AG08395 (cell line): ENCODE measurements at regions not wholly inside any gene's neighbourhood (a gene's known extent, or its start where the extent isn't known, plus 50 kb on each side); places are given as distances from the start of the nearest gene placed in this dataset.

Experiments
- DNase-seq: peaks from one replicate; pipeline ENCODE4 v3.0.0; 2012; ENCODE audit warnings: mixed read lengths, low spot score

DNA sequence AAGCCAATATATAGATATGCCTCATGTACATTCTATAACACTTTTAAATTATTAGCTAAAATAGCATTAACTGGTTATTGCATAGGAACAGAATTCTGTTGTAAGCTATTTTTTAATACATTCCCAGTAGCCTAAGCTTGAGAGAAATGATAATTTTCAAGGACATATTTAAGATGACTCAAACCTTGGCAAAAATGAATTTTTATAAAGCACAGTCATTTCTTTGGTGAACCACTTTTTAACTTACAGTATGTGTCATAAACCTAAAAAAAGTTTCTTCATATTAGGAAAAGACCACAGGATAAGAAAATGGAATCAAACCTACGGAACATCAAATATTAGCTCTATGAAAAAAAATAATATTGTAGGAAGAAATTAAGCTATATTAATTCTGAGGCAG lies 986.3 kb downstream of the STIM2 start:
- DNase-seq: no peak

DNA sequence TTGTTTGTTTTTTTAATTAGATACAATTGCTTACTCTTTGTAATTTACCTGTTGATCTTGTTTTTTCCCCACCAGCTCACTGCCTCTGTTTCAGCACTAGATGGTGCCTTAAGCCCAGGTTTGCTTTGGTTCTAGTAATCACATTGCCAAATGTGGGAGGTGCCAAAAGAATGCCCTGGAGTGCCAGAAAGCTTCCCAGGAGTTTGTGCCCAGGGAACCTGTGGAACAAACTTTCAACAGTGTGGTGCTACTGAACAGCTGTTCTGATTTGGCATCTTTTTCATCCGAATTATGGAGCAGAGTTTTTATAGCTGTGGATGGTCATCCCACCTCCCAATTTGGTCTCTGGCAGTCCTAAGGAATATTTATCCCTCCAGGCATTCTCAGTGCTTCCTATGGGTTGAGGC lies 1000.7 kb downstream of the STIM2 start:
- no peak for DNase-seq

DNA sequence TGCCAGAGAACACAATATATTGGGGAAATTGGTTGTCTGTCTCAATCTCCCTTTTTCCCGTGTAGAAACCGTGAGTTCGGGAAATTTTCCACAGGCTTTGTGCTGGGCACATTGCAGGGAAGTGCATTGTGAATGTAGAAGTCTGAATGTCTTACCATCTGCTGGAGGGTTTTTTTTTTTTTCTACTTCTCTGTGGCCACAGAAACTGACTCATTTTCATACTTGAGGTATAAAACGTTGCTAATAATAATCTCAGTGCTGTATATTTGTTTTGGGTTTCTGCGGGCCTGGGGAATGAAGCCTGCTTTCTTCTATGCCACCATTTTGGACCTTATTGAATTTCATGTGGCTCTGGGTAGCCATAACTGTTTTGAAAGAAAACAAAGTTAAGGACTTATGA lies 1001.2 kb downstream of the STIM2 start:
- DNase-seq: no peak

DNA sequence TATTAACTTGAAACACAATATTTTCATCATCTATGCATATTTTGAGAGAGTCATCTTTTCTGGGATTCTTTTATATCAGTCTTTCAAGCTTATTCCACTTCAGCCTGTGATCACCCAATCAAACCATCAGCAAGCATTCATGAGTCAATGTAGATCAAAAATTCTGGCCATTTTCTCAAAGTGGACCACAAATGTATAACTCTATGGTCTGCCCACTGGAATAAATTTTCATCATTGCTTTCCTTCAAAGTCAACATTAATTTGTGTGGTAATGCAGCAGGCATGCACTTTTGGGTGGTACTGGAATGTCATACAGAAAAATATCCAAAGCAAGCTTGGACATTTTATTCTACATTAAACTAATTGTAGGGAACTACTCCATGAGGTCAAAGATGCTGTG lies 1013.0 kb downstream of the STIM2 start:
- DNase-seq: no peak

DNA sequence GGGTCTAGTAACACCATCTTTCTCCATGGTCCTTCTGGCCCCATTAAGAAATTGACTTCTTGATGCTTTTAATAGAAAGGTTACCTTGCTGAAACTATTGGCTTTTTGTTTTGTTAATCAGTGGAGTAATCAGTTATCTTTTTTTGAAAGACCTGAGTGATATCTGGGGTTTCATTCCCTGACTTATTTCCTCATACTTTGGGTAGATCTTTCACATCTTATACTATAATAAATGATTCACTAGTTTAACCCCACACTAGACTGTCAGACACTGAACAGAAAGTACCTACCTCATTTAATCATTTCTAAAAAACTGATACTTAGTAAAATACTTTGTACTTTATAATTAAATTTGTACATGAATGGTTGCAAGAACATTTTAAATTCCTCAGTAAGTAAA lies 1021.1 kb downstream of the STIM2 start:
- no peak for DNase-seq

DNA sequence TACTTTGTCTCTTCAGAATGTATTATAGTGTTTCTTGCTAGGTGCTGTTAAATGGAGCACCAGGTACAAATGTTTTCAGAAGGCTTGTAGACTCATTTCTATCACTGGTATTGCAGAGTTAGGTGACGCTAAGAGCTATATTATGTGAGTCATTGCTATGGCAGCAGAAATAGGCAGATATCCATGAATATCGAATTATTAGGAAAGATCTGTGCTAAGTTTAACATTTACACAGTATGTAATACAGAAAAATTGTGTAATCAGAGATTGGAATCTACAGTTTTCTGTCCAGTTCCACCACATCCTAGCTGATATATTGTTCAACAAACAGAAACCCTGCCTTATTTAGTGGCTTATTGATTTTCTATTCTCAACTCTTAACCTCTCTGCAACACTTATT lies 1025.5 kb downstream of the STIM2 start:
- DNase-seq: no peak

DNA sequence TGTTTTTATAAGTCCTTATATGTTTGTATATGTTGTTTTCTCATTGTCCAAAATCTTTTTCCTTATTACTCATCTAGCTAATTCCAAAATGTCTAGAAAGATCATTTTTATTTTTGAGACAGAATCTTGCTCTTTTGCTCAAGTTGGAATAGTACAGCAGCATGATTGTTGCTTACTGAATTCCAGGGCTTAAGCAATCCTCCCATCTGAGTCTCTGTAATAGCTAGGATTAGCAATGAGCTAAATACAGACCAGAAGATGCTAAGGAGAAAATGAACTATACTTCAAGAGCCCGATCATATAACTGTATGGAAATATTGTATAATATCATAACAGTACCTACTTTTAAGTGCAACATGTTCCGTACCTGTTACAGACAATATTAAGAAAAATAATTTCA lies 1027.0 kb downstream of the STIM2 start:
- no peak for DNase-seq

DNA sequence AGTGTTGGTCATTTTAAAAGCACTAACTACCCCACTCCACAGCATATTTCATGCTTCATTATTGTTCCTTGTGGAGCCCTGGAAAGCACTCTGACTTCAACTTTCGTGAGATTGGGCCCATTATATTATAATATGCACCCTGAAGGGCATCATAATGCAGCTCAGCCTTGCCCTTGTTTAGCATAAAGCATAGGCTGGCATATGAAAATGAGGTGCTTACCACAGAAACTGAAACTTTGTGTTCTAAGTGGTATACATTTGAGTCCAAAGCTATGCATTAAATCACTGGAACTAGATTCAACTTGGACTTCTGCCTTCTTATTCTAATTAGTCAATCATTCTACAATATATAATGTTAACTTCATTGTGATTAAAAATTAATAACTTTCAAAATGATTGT lies 1027.9 kb downstream of the STIM2 start:
- DNase-seq: no peak

DNA sequence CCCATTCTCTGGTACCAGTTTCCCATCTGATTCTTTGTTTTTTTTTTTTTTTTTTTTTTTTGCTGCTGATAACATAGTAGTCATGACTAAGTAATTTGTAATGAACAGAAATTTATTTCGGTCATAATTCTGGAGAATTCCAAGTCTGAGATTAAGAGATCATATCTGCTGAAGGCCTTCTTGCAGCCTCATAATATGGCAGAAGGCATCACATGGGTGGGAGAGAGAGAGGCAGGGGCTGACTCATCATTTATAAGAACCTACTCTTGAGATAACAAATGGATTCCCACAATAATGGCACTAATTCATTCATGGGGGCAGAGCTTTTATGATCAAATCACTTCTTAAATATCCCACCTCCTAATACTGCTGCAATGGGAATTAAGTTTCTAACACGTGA lies 1034.3 kb downstream of the STIM2 start:
- no peak for DNase-seq

DNA sequence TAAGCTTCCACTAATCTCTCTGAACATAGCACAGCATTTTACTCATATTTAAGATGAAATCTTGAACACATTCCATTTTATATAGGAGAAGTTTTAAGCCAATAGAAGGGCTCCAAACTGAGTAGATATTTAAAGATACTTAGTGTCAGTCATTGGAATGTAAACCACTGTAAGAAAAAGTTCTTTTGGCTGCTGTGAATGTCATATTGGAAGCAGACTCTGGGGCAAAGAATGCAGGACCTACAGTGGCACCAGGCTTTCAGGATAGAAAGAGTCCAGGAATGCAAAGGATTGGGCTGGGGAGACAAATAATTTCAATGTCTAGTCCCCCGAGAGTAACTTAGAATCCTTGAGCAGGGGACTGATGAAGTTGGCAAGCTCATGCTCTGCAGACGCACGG lies 1047.7 kb downstream of the STIM2 start:
- DNase-seq: no peak

DNA sequence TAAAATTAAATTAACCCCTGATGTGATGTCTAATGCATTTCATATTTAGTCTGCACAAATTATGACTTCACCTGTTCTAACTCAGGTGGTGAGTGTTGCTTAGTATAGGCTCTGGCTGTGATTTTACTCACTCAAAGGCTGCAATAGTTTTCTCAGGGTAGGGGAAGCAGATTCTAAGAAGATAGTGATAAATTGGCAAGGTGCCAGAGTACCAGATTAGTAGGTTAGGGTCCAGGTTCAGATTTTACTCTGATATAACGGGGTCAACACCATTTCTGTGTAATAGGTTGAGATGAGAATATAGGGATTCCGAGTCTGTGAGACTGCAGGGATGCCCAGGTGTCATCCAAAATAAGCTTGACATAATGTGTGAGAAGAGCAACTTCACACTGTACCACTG lies 1049.6 kb downstream of the STIM2 start:
- no peak for DNase-seq

DNA sequence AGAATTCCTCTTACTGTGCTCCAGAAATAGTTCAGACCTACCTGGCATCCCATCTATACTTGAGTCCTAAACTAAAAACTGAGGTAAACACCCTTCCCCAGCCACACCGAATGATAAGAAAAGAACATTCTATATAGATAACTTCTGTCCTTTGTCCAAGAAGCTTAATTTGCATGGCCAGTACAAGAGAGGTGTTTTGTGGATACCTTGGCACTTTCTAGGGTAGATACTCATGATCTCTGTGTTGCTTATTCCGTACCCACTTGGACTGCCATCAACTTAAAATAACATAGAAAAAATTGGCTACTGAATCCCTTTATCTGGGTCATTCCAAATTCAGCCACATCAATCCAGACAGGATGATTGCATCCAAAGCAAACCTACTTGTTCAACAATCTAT lies 1050.4 kb downstream of the STIM2 start:
- DNase-seq: no peak

DNA sequence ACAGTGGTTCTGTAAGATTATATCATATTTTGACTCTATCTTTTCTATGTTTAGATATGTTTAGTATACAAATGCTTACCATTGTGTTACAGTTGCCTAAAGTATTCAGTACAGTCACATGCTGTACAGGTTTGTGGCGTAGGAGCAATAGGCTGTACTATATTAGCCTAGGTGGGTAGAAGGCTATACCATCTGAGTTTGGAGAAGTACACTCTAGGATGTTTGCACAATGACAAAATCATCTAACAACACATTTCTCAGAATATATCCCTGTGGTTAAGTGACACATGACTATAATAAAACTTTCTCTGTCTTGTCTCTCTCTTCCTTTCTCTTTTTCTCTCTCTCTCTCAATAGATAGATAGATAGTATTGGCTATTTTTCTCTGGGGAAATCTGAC lies 1053.1 kb downstream of the STIM2 start:
- no peak for DNase-seq

DNA sequence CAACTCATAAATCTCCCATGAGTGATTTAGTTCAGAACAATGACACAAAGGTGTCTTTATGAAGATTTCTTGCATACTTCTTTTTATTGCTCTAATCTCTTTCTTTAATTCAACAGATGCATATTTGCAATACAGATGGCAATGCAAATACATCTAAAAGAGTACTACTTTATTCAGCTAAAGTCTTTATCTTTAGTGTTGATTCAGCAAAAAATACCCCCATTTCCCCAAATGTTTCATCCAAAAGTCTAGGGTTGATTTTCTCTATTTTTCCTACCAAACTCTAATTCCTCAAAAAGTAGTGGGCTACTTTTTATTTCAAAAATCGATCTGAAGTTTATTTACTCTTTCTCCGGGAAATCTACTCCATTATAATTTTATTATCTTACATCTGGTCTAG lies 1055.2 kb downstream of the STIM2 start:
- no peak for DNase-seq

DNA sequence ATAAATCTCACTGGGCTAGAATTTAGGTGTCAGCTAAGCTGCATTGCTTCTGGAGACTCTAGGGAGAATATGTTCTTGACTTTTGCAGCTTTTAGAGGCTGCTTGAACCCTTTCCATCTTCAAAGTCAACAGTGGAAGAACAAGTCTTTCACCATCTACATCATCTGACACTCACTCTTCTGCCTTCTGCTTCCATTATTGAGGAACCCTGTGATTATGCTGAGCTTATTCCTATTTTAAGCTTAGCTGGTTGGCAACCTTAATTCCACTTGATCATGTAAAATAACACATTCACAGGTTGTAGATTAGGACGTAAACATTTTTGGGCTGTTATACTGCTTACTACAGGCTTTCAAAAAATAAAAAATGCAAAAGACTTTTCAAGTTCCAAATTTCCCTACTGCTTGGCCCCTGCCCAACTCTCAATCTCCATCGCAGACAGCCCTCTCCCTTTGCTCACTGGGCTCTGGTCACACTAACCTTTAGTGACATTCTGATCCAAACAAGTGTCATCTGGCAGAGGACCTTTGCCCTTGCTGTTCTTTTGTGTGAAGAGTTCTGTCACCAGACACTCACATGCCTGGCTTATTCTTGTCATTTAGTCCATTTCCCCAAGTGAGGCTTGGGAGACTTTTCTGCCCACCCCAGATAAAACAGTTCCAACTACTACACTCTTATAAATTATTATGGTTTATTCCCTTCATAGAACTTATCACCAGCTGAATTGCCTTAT lies 1056.0 kb downstream of the STIM2 start:
- no peak for DNase-seq

DNA sequence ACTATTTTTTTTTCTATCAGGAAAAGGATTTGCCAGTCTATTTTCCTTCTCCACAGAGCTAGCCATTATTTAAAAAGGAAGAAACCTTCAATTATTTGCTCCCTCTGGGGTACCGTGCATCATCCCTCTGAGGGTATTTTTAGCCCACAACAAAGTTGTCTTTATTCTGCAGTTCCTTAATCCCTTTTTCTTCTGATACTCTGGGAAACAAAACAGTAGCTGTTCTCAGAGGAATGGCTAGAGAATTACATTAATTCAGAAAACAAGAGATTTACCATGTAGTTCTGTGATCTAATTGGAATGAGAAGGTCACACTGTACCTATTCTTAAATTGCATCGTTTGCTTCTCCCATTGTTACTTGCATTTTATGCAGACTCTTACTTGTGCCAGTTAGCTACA lies 1056.7 kb downstream of the STIM2 start:
- DNase-seq: no peak

DNA sequence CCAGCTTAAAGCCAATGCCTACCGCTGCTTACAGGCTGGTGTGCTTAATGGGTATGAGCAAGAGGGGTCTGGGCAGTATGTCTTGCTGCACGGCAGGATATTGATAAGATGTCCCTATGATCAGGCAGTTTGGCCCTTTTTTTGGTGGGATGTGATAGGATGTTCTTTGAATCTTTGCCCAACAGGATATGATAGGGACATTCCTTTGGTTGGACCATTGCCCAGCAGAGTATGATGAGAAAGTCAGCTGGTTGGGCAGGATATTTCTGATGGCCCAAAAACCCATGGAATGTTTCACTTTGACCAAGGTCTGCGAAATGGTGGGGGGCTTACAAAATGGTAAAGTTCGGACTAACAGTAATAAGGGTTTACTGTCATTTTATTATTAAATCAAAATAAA lies 1060.6 kb downstream of the STIM2 start:
- no peak for DNase-seq

DNA sequence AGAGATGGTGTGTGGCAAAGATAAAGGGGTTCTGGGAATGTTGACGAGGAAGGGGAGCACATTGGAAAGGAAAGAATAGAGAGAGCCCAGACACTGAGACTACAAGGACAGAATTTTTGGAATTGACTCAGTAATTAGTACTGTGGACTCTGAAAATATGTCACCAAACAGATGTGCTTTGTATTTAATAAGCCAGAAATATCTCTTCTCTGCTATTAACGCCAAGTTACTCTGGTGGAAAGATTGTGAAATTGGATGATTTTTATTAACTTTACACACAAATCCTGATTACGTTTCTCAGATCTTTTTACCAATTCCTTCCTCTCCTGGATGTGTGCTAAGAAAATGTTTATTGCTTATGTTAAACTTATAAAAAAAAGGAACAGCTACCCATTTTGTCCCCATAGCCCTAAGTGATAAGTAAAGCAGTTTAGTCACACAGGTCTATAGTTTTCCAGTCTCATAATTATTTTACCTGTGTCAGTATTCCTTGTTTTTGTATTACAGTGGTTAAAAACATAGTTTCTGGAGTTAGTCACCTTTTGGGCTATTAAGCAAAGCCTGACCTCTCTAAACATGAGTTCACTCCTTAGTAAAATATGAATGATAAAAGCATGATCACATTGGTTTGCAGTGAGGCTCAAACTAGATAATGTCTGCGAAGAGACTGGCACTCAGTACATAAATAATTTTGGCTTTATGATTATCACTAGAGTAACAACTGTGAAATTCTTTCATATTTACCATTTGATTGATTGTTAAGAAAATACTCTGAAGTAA lies 1068.3 kb downstream of the STIM2 start:
- no peak for DNase-seq

DNA sequence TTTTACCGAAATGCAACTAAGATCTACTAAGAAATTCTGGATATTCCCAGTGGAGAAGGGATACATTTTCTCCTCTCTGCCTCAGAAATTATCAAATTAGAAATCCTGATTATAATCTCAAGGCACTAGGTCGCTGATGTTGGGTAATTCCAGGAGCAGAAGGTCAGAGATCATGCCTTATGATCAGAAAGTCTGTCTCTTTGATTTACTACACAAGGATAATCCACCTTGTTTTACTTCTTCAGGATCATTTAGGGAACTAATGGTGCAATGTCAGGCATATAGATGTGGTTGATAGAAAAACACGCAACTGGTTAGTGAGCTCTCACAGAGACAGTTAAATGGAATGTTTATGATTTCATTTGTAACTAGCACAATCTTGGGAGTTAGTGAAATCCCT lies 1069.7 kb downstream of the STIM2 start:
- no peak for DNase-seq

DNA sequence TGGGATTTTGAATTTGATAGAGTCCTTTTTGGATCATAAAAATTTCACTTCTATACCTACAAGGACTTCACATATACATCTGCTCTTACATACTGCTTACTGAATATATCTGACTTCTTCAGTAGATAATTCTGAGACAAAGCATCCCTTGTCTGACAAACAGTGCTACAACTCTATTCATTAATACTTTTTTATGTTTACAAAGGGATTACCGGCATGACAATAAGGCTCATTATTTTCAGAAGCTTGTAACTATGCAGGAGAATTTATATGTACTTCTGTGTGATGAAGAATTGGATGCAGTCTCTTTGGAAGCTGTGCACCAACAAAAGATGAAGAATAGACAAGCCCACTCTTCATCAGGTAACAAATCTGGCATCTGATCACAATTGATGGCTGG lies 1070.3 kb downstream of the STIM2 start:
- no peak for DNase-seq

DNA sequence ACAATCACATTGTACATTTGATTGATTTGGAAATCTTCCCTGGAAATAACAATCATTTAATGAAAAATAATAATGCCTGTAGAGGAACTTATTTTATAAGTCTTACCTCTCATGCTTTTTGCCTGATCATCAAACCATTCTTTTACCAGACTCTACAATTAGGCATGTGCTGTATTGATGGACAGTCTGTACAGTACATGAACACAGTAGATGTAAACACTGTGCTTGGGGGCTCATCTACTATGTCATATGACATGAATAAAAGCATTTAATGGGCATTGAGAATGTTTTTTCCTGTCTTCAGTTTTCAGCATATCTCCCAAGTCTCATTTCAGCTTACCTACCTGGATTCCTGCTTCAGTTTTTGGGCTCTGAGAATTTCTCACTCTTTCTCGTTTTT lies 1070.9 kb downstream of the STIM2 start:
- DNase-seq: no peak

DNA sequence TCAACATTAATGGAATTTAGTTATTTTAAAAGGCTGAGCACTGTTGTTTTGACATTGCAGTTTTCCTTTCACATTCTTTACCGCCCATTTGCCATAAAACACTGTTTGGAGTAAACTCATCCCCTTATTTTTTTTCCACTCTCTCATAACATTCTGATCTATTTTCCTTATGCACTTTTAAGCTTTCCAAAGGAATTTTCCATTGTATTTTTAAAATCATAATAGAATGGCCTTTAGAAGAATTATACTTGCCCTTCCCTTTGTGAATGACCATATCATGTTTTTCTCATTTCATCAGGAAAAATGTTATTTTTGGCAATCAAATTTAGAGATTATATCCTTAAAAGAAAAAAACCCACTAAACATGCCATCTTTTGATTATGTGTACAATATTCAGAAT lies 1074.2 kb downstream of the STIM2 start:
- DNase-seq: no peak

DNA sequence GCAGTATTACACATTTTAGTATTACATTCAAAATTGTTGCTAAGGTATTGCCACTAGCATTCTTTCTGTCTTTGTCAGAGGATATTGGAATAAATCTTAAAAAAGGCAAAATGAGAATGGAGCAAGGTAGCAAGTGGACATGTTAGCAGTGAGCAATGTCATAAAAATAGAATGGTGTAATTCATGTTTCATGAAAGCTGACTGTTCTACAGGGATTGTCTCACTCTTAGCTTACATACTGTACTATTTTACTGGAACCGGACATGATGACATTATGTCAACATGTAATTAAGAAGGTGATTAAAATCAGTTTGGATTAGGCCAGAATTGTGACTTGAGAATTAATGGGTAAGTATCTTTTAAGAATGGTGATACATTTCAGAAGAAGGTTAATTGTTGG lies 1086.2 kb downstream of the STIM2 start:
- no peak for DNase-seq

DNA sequence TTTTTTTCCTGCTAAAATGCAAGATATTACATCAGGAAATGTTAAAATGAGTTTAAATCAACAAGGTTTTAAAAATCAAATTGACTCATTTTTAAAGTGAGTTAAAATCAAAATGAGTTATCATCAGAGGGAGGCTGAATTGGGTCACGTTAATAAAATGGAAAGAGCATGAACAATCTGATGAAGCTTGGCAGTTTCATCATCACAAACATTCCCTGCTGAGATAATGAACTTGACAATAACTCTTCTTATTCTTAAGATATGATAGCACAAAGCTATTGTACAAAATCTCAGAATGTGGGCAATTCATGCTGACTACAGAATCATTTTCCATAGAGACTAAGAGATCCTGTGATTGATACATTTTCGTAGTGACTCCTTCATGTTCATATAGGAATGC lies 1086.7 kb downstream of the STIM2 start:
- no peak for DNase-seq
